Fibroblast of mammary gland (primary cell): ENCODE measurements at regions not wholly inside any gene's neighbourhood (a gene's known extent, or its start where the extent isn't known, plus 50 kb on each side); places are given as distances from the start of the nearest gene placed in this dataset.

Experiments used
- DNase-seq: peaks from one replicate; pipeline ENCODE4 v3.0.0-alpha.2; 2010; ENCODE audit warnings: low read depth
- H3K4me3 ChIP-seq: 2 replicates; pipeline ENCODE4 v1.5.1; 2011; ENCODE audit warnings: low read depth, mild to moderate bottlenecking, low read length, moderate library complexity; ENCODE audit not compliant: control insufficient read depth
- CTCF ChIP-seq: conservative IDR thresholded peaks from 2 replicates; pipeline ENCODE4 v1.5.1; 2011; ENCODE audit warnings: low read depth, low read length, inconsistent platforms; ENCODE audit not compliant: control insufficient read depth, insufficient read depth

- no peak for TF ChIP-seq CTCF
- no peak overlapping the region for H3K4me3 ChIP-seq
- DNase-seq = peak; percentile 10
Observed at GRCh38 chr2:152227969-152228592, 52.5 kb upstream of the STAM2 start.

- no peak for DNase-seq
- no peak overlapping the region for H3K4me3 ChIP-seq
- TF ChIP-seq CTCF = no peak
Observed at GRCh38 chr2:152231446-152231845, 55.9 kb upstream of the STAM2 start.

GRCh38 chr2:152234277-152234676 is 58.7 kb upstream of the STAM2 start:
- DNase-seq = no peak
- H3K4me3 ChIP-seq = no peak overlapping the region
- TF ChIP-seq CTCF = no peak

GRCh38 chr2:152236191-152236925 is 60.8 kb upstream of the STAM2 start:
- no peak for TF ChIP-seq CTCF
- H3K4me3 ChIP-seq = no peak overlapping the region
- no peak for DNase-seq

- H3K4me3 ChIP-seq = no peak overlapping the region
- no peak for TF ChIP-seq CTCF
- DNase-seq = no peak
Observed at GRCh38 chr2:152238016-152238415, 62.5 kb upstream of the STAM2 start.

GRCh38 chr2:152240559-152241231 is 65.1 kb upstream of the STAM2 start:
- H3K4me3 ChIP-seq = no peak overlapping the region
- no peak for TF ChIP-seq CTCF
- peak; percentile 81 for DNase-seq
